Epithelial cell of esophagus (primary cell): ENCODE measurements at regions not wholly inside any gene's neighbourhood (a gene's known extent, or its start where the extent isn't known, plus 50 kb on each side); places are given as distances from the start of the nearest gene placed in this dataset.

ENCODE experiments used
- DNase-seq: peaks from one replicate; pipeline ENCODE4 v3.0.0; 2010; ENCODE audit warnings: low read depth
- H3K4me3 ChIP-seq: 2 replicates; pipeline ENCODE4 v1.5.1; 2011; ENCODE audit warnings: mild to moderate bottlenecking, low read length, control low read depth
- TF ChIP-seq, protein P1 (sequence below): IDR thresholded peaks from 2 replicates; pipeline ENCODE4 v1.5.1; 2011; ENCODE audit warnings: low read depth, mild to moderate bottlenecking, low read length, control low read depth, inconsistent platforms; ENCODE audit not compliant: insufficient read depth; ENCODE audit errors: missing control alignments

GRCh38 chr20:56829788-56830385 lies 200.8 kb downstream of the TFAP2C start:
- TF ChIP-seq, protein P1, sequence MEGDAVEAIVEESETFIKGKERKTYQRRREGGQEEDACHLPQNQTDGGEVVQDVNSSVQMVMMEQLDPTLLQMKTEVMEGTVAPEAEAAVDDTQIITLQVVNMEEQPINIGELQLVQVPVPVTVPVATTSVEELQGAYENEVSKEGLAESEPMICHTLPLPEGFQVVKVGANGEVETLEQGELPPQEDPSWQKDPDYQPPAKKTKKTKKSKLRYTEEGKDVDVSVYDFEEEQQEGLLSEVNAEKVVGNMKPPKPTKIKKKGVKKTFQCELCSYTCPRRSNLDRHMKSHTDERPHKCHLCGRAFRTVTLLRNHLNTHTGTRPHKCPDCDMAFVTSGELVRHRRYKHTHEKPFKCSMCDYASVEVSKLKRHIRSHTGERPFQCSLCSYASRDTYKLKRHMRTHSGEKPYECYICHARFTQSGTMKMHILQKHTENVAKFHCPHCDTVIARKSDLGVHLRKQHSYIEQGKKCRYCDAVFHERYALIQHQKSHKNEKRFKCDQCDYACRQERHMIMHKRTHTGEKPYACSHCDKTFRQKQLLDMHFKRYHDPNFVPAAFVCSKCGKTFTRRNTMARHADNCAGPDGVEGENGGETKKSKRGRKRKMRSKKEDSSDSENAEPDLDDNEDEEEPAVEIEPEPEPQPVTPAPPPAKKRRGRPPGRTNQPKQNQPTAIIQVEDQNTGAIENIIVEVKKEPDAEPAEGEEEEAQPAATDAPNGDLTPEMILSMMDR, result no peak
- peak; percentile 16 for DNase-seq
- H3K4me3 ChIP-seq, result no peak overlapping the region

GRCh38 chr20:56831795-56832194 lies 202.7 kb downstream of the TFAP2C start:
- no peak overlapping the region for H3K4me3 ChIP-seq
- TF ChIP-seq, protein P1, result no peak
- no peak for DNase-seq

GRCh38 chr20:56833427-56833826 lies 204.3 kb downstream of the TFAP2C start:
- H3K4me3 ChIP-seq, result no peak overlapping the region
- DNase-seq, result no peak
- TF ChIP-seq, protein P1, result no peak

GRCh38 chr20:56835829-56836550 lies 206.9 kb downstream of the TFAP2C start:
- DNase-seq, result no peak

DNA sequence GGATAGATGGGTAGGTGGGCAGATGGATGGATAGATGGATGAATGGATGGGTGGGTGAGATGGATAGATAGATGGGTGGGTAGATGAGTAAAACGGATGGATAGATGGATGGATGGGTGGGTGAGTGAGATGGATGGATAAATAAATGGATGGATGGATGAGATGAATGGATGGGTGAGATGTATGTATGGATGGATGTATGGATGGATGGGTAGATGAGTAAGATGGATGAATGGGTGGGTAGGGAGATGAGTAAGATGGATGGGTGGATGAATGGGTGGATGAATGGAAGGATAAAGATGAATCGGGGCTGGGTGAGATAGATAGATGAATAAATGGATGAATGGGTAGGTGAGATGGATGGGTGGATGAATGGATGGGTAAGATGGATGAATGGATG lies 210.1 kb downstream of the TFAP2C start:
- no peak for DNase-seq
- TF ChIP-seq, protein P1, result no peak
- H3K4me3 ChIP-seq, result no peak overlapping the region

More at GRCh38 chr20:56835829-56836550, 206.9 kb downstream of the TFAP2C start:
- H3K4me3 ChIP-seq, result no peak overlapping the region
- TF ChIP-seq, protein P1, result no peak

GRCh38 chr20:56839786-56840185 lies 210.7 kb downstream of the TFAP2C start:
- DNase-seq, result no peak
- TF ChIP-seq, protein P1, result no peak
- no peak overlapping the region for H3K4me3 ChIP-seq
